GM23338 (cell line): ENCODE measurements at regions not wholly inside any gene's neighbourhood (a gene's known extent, or its start where the extent isn't known, plus 50 kb on each side); places are given as distances from the start of the nearest gene placed in this dataset.

Source experiments
- POLR2AphosphoS5 ChIP-seq: IDR thresholded peaks from 2 replicates; pipeline ENCODE4 v1.6.1; 2016; ENCODE audit warnings: antibody characterized with exemption, low read depth
- TF ChIP-seq, protein P1 (sequence below), 2 experiments: fragments of 200-600 bp in 1 of 2; sonication (generic) in 1 of 2; conservative IDR thresholded peaks; 2 replicates each; pipeline versions ENCODE4 v1.5.1 to v1.6.1; 2016 to 2017; ENCODE audit warnings: antibody characterized with exemption in 2 of 2, low read depth in 2 of 2, mild to moderate bottlenecking in 2 of 2, moderate library complexity in 1 of 2

- TF ChIP-seq, protein P1, sequence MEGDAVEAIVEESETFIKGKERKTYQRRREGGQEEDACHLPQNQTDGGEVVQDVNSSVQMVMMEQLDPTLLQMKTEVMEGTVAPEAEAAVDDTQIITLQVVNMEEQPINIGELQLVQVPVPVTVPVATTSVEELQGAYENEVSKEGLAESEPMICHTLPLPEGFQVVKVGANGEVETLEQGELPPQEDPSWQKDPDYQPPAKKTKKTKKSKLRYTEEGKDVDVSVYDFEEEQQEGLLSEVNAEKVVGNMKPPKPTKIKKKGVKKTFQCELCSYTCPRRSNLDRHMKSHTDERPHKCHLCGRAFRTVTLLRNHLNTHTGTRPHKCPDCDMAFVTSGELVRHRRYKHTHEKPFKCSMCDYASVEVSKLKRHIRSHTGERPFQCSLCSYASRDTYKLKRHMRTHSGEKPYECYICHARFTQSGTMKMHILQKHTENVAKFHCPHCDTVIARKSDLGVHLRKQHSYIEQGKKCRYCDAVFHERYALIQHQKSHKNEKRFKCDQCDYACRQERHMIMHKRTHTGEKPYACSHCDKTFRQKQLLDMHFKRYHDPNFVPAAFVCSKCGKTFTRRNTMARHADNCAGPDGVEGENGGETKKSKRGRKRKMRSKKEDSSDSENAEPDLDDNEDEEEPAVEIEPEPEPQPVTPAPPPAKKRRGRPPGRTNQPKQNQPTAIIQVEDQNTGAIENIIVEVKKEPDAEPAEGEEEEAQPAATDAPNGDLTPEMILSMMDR (conservative IDR thresholded peaks at IDR 0.05; ENCODE audit: low read depth in 2 of 2) = no peak
- TF ChIP-seq POLR2AphosphoS5 = no peak
Observed at GRCh38 chr11:134957540-134958335, 545.7 kb upstream of the B3GAT1 start.
